GM13977 (cell line): ENCODE measurements at regions not wholly inside any gene's neighbourhood (a gene's known extent, or its start where the extent isn't known, plus 50 kb on each side); places are given as distances from the start of the nearest gene placed in this dataset.

Experiments used
- DNase-seq: peaks from one replicate; pipeline ENCODE4 v3.0.0; 2012; ENCODE audit warnings: low spot score
- CTCF ChIP-seq: IDR thresholded peaks from 2 replicates; pipeline ENCODE4 v1.5.1; 2012; ENCODE audit warnings: mild to moderate bottlenecking, control low read depth; ENCODE audit not compliant: insufficient read depth; ENCODE audit errors: extremely low read depth, missing control alignments
- in situ Hi-C: fragments of 300-500 bp; cut with MboI; formaldehyde crosslinking; loops from one replicate; pipeline ENCODE4 v1.12.0; 2022; ENCODE audit warnings: low sequenced_read_pairs, low pct_unique_long_range_greater_than_20kb, mixed read lengths, inconsistent platforms; ENCODE audit not compliant: unreplicated experiment

- DNase-seq, result no peak
- TF ChIP-seq CTCF, result no peak
- in situ Hi-C loops, result no loop called here
Observed at GRCh38 chr7:53542157-53542556, 506.7 kb downstream of the POM121L12 start.
